H1 (cell line): ENCODE measurements at regions not wholly inside any gene's neighbourhood (a gene's known extent, or its start where the extent isn't known, plus 50 kb on each side); places are given as distances from the start of the nearest gene placed in this dataset.

ENCODE experiments used
- CTCF ChIA-PET: fragments of 300-600 bp; sonication (Branson Sonifier 250); formaldehyde crosslinking; loops from one replicate; lab custom pipeline; 2021; ENCODE audit not compliant: partially characterized antibody; lab: Charles Lee
- POLR2A ChIA-PET: fragments of 300-600 bp; sonication (Branson Sonifier 250); formaldehyde crosslinking; loops from one replicate; lab custom pipeline; 2021; ENCODE audit warnings: inconsistent platforms; ENCODE audit not compliant: partially characterized antibody; lab: Charles Lee
- DNase-seq, 2 experiments: peaks; one replicate each; pipeline versions ENCODE4 v3.0.0 to v3.0.0-alpha.2; 2010 to 2022; ENCODE audit warnings: low spot score in 2 of 2, low read depth in 1 of 2, mixed read lengths in 1 of 2
- FAIRE-seq: peaks from 2 replicates; lab custom pipeline; 2011; peaks lifted over from hg19 to GRCh38; lab: Jason Lieb, UNC
- H2AFZ ChIP-seq: 2 replicates; pipeline ENCODE4 v1.8.1; 2012; ENCODE audit warnings: low read length, inconsistent platforms
- H2AK5ac ChIP-seq: 2 replicates; pipeline ENCODE4 v1.6.1; 2013; ENCODE audit warnings: low read depth, low read length
- H2BK120ac ChIP-seq: replicated peaks from 2 replicates; pipeline ENCODE3; 2013; ENCODE audit warnings: low read depth, low read length, inconsistent platforms
- H2BK12ac ChIP-seq: 2 replicates; pipeline ENCODE4 v1.6.1; 2013; ENCODE audit warnings: low read depth, low read length
- H2BK15ac ChIP-seq: 2 replicates; pipeline ENCODE4 v1.6.1; 2013; ENCODE audit warnings: low read length
- H2BK20ac ChIP-seq: 2 replicates; pipeline ENCODE4 v1.6.1; 2013; ENCODE audit warnings: low read length
- H2BK5ac ChIP-seq: 2 replicates; pipeline ENCODE4 v1.6.1; 2013; ENCODE audit warnings: low read depth, low read length
- H3K14ac ChIP-seq: 2 replicates; pipeline ENCODE4 v1.6.1; 2013; ENCODE audit warnings: inconsistent platforms; ENCODE audit not compliant: insufficient read length
- H3K18ac ChIP-seq: 2 replicates; pipeline ENCODE4 v1.6.1; 2013; ENCODE audit warnings: low read length; ENCODE audit errors: extremely low read depth
- H3K23ac ChIP-seq: 2 replicates; pipeline ENCODE4 v1.6.1; 2013; ENCODE audit warnings: inconsistent platforms; ENCODE audit not compliant: insufficient read length
- H3K23me2 ChIP-seq: 2 replicates; pipeline ENCODE4 v1.6.1; 2013; ENCODE audit warnings: low read depth, low read length
- H3K27ac ChIP-seq: 2 replicates; pipeline ENCODE4 v1.6.1; 2011; ENCODE audit warnings: low read depth, low read length, inconsistent platforms
- H3K27me3 ChIP-seq, 4 experiments: replicated peaks in 1 of 4; 1 replicate in 1 of 4; 2 replicates in 3 of 4; pipeline versions ENCODE4 v1.6.1 to v1.8.1; 2011 to 2013; ENCODE audit warnings: low read length in 3 of 4, mild to moderate bottlenecking in 3 of 4, inconsistent platforms in 2 of 4, mixed read lengths in 2 of 4, moderate library complexity in 1 of 4; ENCODE audit not compliant: control insufficient read depth in 3 of 4, insufficient read depth in 3 of 4; ENCODE audit errors: extremely low read depth in 1 of 4
- H3K36me3 ChIP-seq, 4 experiments: 2 replicates each; pipeline versions ENCODE4 v1.6.1 to v1.8.1; 2011 to 2013; ENCODE audit warnings: mild to moderate bottlenecking in 4 of 4, low read length in 3 of 4, moderate library complexity in 2 of 4, control low read depth in 1 of 4, inconsistent platforms in 1 of 4; ENCODE audit not compliant: insufficient read depth in 4 of 4, control insufficient read depth in 2 of 4
- H3K4ac ChIP-seq: replicated peaks from 2 replicates; pipeline ENCODE3; 2013; ENCODE audit warnings: low read length, low read depth, mixed read lengths, inconsistent platforms; ENCODE audit not compliant: insufficient read length
- H3K4me1 ChIP-seq, 4 experiments: replicated peaks in 1 of 4; 1 replicate in 1 of 4; 2 replicates in 3 of 4; pipeline versions ENCODE4 v1.6.1 to v1.8.1; 2011 to 2013; ENCODE audit warnings: low read length in 3 of 4, inconsistent platforms in 2 of 4, mixed read lengths in 1 of 4; ENCODE audit not compliant: insufficient read depth in 4 of 4, control insufficient read depth in 3 of 4
- H3K4me2 ChIP-seq, 2 experiments: 2 replicates each; pipeline versions ENCODE4 v1.6.1 to v1.8.1; 2011 to 2013; ENCODE audit warnings: low read depth in 2 of 2, low read length in 2 of 2, control low read depth in 1 of 2, inconsistent platforms in 1 of 2, mild to moderate bottlenecking in 1 of 2; ENCODE audit not compliant: insufficient read depth in 1 of 2
- H3K4me3 ChIP-seq, 4 experiments: fragments of 200-600, 300-600 bp in 1 of 4; sonication (generic), shearing (Covaris generic), sonication (Bioruptor Twin) in 1 of 4; 2 replicates each; pipeline versions ENCODE4 v1.5.1 to v1.8.1; 2011 to 2016; ENCODE audit warnings: low read length in 4 of 4, low read depth in 3 of 4, control low read depth in 2 of 4, inconsistent platforms in 2 of 4, mild to moderate bottlenecking in 2 of 4, mixed read lengths in 1 of 4, moderate library complexity in 1 of 4; ENCODE audit not compliant: insufficient read depth in 2 of 4; ENCODE audit errors: extremely low read depth in 1 of 4
- H3K56ac ChIP-seq: replicated peaks from 2 replicates; pipeline ENCODE3; 2013; ENCODE audit warnings: low read depth, mild to moderate bottlenecking, mixed read lengths, low read length, inconsistent platforms; ENCODE audit not compliant: insufficient read length
- H3K79me1 ChIP-seq: 2 replicates; pipeline ENCODE4 v1.6.1; 2013; ENCODE audit warnings: low read depth, low read length, control low read depth
- H3K79me2 ChIP-seq, 2 experiments: 2 replicates each; pipeline versions ENCODE4 v1.6.1 to v1.8.1; 2012 to 2013; ENCODE audit warnings: low read length in 2 of 2, mild to moderate bottlenecking in 2 of 2, inconsistent platforms in 1 of 2; ENCODE audit not compliant: insufficient read depth in 2 of 2, control insufficient read depth in 1 of 2
- H3K9ac ChIP-seq, 4 experiments: replicated peaks in 1 of 4; 1 replicate in 1 of 4; 2 replicates in 3 of 4; pipeline versions ENCODE4 v1.6.1 to v1.8.1; 2011 to 2013; ENCODE audit warnings: low read depth in 3 of 4, low read length in 3 of 4, control low read depth in 2 of 4, mild to moderate bottlenecking in 2 of 4, moderate library complexity in 2 of 4, inconsistent platforms in 1 of 4; ENCODE audit errors: extremely low read depth in 1 of 4
- H3K9me3 ChIP-seq, 2 experiments: 2 replicates each; pipeline versions ENCODE4 v1.6.1 to v1.8.1; 2012 to 2013; ENCODE audit warnings: mild to moderate bottlenecking in 2 of 2, moderate library complexity in 2 of 2, control low read depth in 1 of 2, inconsistent platforms in 1 of 2, low read depth in 1 of 2, low read length in 1 of 2, mixed read lengths in 1 of 2; ENCODE audit not compliant: insufficient read depth in 2 of 2
- H4K20me1 ChIP-seq, 2 experiments: replicated peaks in 1 of 2; 2 replicates each; pipeline versions ENCODE3 to v1.8.1; 2011 to 2013; ENCODE audit warnings: inconsistent platforms in 2 of 2, low read length in 2 of 2, mild to moderate bottlenecking in 1 of 2; ENCODE audit not compliant: insufficient read depth in 2 of 2, control insufficient read depth in 1 of 2
- H4K5ac ChIP-seq: 2 replicates; pipeline ENCODE4 v1.6.1; 2013; ENCODE audit warnings: low read length, low read depth, mixed read lengths, inconsistent platforms; ENCODE audit not compliant: insufficient read length
- H4K8ac ChIP-seq: 2 replicates; pipeline ENCODE4 v1.8.0; 2013; ENCODE audit warnings: mild to moderate bottlenecking, moderate library complexity, low read length, inconsistent platforms; ENCODE audit not compliant: insufficient read depth; ENCODE audit errors: extremely low read depth
- H4K91ac ChIP-seq: replicated peaks from 2 replicates; pipeline ENCODE3; 2013; ENCODE audit warnings: low read length, mixed read lengths, inconsistent platforms; ENCODE audit not compliant: insufficient read length
- CBX5 ChIP-seq: fragments of 300-800, 300-1000 bp; sonication (generic); IDR thresholded peaks from 2 replicates; pipeline ENCODE4 v1.7.1; 2016; ENCODE audit warnings: antibody characterized with exemption, low read length, low read depth
- MAFK ChIP-seq: IDR thresholded peaks from 2 replicates; pipeline ENCODE4 v1.6.1; 2012; ENCODE audit warnings: low read depth, mild to moderate bottlenecking, improper control_type of control experiment, low read length
- SIX5 ChIP-seq: IDR thresholded peaks from 2 replicates; pipeline ENCODE4 v1.6.1; 2011; ENCODE audit warnings: mild to moderate bottlenecking, low read depth, low read length
- WGBS, 2 experiments: shearing (Covaris generic) in 1 of 2; methylation state at CpG; one replicate each; pipeline versions ENCODE4 v1.1.6 to v1.1.7; 2013 to 2015; ENCODE audit warnings: low lambda C conversion rate in 2 of 2, mixed read lengths in 2 of 2, inconsistent platforms in 1 of 2, low coverage in 1 of 2, missing lambda C conversion rate in 1 of 2; ENCODE audit not compliant: insufficient replicate concordance in 2 of 2, insufficient coverage in 1 of 2, insufficient read length in 1 of 2; ENCODE audit errors: extremely low coverage in 1 of 2, missing lambda C conversion rate in 1 of 2; 5-methylcytosine and 5-hydroxymethylcytosine counted together

DNA sequence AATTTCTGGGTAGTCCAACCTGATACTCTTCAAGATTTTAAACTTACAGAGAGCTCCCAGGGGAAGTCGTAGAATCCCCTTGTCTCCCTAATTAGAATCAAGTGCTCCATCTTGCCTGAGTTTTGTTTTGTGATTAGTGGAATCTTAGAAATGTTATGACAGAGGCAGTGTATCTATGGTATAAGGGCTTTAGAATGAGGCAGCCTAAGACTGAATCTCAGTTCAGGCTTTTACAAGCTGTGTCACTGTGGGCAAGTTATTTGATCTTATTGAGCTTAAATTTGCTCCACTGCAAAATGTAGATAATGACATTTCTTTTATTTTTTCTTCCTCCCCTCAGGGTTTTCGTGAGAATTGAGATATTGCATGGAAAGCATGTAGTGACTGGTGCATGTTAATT, 215.5 kb downstream of the POSTN start:
- no peak overlapping the region for H2AK5ac ChIP-seq
- H3K23me2 ChIP-seq = no peaks in the 10 kb centered on the region
- no peak for FAIRE-seq
- no peak overlapping the region for H3K18ac ChIP-seq
- no peak for DNase-seq
- no peak overlapping the region for H3K14ac ChIP-seq
- WGBS, 2 experiments = 84% methylated on average over 2 of the region's 2 CpGs; no CpG with 5 or more reads in 1 of the 2 experiments
- no peak overlapping the region for H3K4me2 ChIP-seq
- no peak overlapping the region for H2BK120ac ChIP-seq
- no peaks in the 10 kb centered on the region for H3K4me1 ChIP-seq
- H4K20me1 ChIP-seq = no peaks in the 10 kb centered on the region
- no peak overlapping the region for H4K8ac ChIP-seq
- H4K91ac ChIP-seq = no peak overlapping the region
- no peak overlapping the region for H3K56ac ChIP-seq
- H2BK5ac ChIP-seq = no peak overlapping the region
- no peaks in the 10 kb centered on the region for H3K9me3 ChIP-seq
- H3K27ac ChIP-seq = no peak overlapping the region
- H2BK12ac ChIP-seq = no peak overlapping the region
- H3K79me1 ChIP-seq = no peaks in the 10 kb centered on the region
- no peak overlapping the region for H4K5ac ChIP-seq
- no peaks in the 10 kb centered on the region for H3K36me3 ChIP-seq
- no peaks in the 10 kb centered on the region for H3K27me3 ChIP-seq
- CTCF ChIA-PET = no interaction called here
- H2AFZ ChIP-seq = no peak overlapping the region
- H2BK15ac ChIP-seq = no peak overlapping the region
- no peaks in the 10 kb centered on the region for H3K79me2 ChIP-seq
- no peak overlapping the region for H2BK20ac ChIP-seq
- H3K4ac ChIP-seq = no peak overlapping the region
- POLR2A ChIA-PET = no interaction called here
- H3K4me3 ChIP-seq = no peak overlapping the region
- H3K9ac ChIP-seq = no peak overlapping the region
- H3K23ac ChIP-seq = no peak overlapping the region
- TF ChIP-seq MAFK (no peak), CBX5 (no peak), SIX5 (no peak)
